ENCODE measurements at regions not wholly inside any gene's neighbourhood (a gene's known extent, or its start where the extent isn't known, plus 50 kb on each side); places are given as distances from the start of the nearest gene placed in this dataset.

GRCh38 chr10:43002596-43002995 is 74.3 kb upstream of the RET start (continued):
- TF ChIP-seq CTCF (conservative IDR thresholded peaks at IDR 0.05; ENCODE audit: low read depth in 2 of 2) (no peak), JUNB (IDR thresholded peaks at IDR 0.05; ENCODE audit: unreplicated experiment) (no peak), EZH2 (IDR thresholded peaks at IDR 0.05; ENCODE audit: low read depth, unreplicated experiment) (no peak), ETS1 (IDR thresholded peaks at IDR 0.05) (no peak)

GRCh38 chr10:43006490-43006889 is 70.4 kb upstream of the RET start:
- H3K27ac Mint-ChIP-seq: no peak overlapping the region

More at GRCh38 chr10:43006490-43006889, 70.4 kb upstream of the RET start:
- no peak overlapping the region for H3K4me2 ChIP-seq
- H3K4me1 ChIP-seq (ENCODE audit: insufficient read depth): peaks cover 2% of the 10 kb centered on the region; the same call in 1 of the 2 replicates
- ATAC-seq (no peak), DNase-seq (ENCODE audit: low spot score) (no peak)
- H3F3A ChIP-seq (replicated peaks; ENCODE audit: low read depth): no peaks in the 10 kb centered on the region
- TF ChIP-seq ETS1 (IDR thresholded peaks at IDR 0.05) (no peak), POLR2AphosphoS5 (IDR thresholded peaks at IDR 0.05; ENCODE audit: low read depth) (no peak), ZNF462 (CRISPR knock-in tag; IDR thresholded peaks at IDR 0.05) (no peak), CTCF (conservative IDR thresholded peaks at IDR 0.05; ENCODE audit: low read depth in 2 of 2) (no peak), EZH2 (IDR thresholded peaks at IDR 0.05; ENCODE audit: low read depth, unreplicated experiment) (no peak), JUNB (IDR thresholded peaks at IDR 0.05; ENCODE audit: unreplicated experiment) (no peak), ZNF114 (CRISPR knock-in tag; IDR thresholded peaks at IDR 0.05) (no peak), ZNF331 (CRISPR knock-in tag; IDR thresholded peaks at IDR 0.05; ENCODE audit: low read depth) (no peak), NANOG (IDR thresholded peaks at IDR 0.05; ENCODE audit: borderline replicate concordance) (no peak), STAT1 (IDR thresholded peaks at IDR 0.05; ENCODE audit: unreplicated experiment) (no peak)
- H4K20me1 ChIP-seq (replicated peaks; ENCODE audit: insufficient read depth): no peaks in the 10 kb centered on the region
- no peaks in the 10 kb centered on the region for H3K79me2 ChIP-seq (replicated peaks; ENCODE audit: insufficient read depth)
- Mint-ChIP-seq H3K27me3 (ENCODE audit: insufficient read depth, low read depth, poor library complexity) (no peaks in the 10 kb centered on the region), H3K4me1 (no peaks in the 10 kb centered on the region), H3K9me3 (peaks cover 33% of the 10 kb centered on the region), H3K4me3 (no peak overlapping the region), H3K36me3 (ENCODE audit: low read depth) (peaks cover 32% of the 10 kb centered on the region)
- no peaks in the 10 kb centered on the region for H3K36me3 ChIP-seq (ENCODE audit: insufficient read depth)
- H3K4me3 ChIP-seq: no peak overlapping the region
- peaks cover 5% of the 10 kb centered on the region; the same call in 1 of the 2 replicates for H3K9me2 ChIP-seq (ENCODE audit: insufficient read depth)
- H3K27me3 ChIP-seq (ENCODE audit: insufficient read depth): no peaks in the 10 kb centered on the region
- no peak overlapping the region for H3K27ac ChIP-seq (ENCODE audit: low read depth)
- H2AFZ ChIP-seq: no peak overlapping the region
